Gastrocnemius medialis (tissue), 4 donors: ENCODE measurements at regions not wholly inside any gene's neighbourhood (a gene's known extent, or its start where the extent isn't known, plus 50 kb on each side); places are given as distances from the start of the nearest gene placed in this dataset.

Source experiments
- POLR2A ChIP-seq, 2 donors: fragments of 450-650 bp; IDR thresholded peaks; one replicate each; pipeline ENCODE4 v1.6.1; 2017; ENCODE audit warnings: antibody characterized with exemption in 2 of 2, mild to moderate bottlenecking in 2 of 2, moderate library complexity in 2 of 2
- TF ChIP-seq, protein P1 (sequence below), 5 experiments: fragments of 450-650 bp in 3 of 5; fragments of 200-600 bp in 2 of 5; sonication (generic) in 2 of 5; IDR thresholded peaks in 4 of 5; conservative IDR thresholded peaks in 1 of 5; 1 replicate in 4 of 5; 2 replicates in 1 of 5; pipeline ENCODE4 v1.5.1; 2016 to 2019; ENCODE audit warnings: antibody characterized with exemption in 5 of 5, mild to moderate bottlenecking in 3 of 5, moderate library complexity in 3 of 5

DNA sequence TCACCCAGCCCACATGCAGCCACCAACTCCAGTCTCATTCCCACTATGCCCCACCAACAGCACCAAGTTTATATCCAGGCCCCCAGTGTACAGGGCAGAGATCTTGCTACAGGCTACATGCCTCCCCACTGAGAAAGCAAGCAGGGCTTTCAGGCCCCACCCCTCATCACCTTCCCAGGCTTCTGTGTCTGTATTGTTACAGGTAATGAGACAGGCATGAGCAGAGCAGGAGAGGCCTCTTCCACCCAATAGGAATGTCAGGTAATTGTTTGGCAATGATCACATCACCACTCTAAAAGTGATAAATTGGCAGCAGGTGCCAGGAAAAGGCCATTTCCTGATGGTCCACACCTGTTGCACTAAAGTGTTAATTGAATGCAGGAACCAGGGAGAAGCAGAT, 102.5 kb downstream of the ZNF518B start:
- TF ChIP-seq, protein P1, sequence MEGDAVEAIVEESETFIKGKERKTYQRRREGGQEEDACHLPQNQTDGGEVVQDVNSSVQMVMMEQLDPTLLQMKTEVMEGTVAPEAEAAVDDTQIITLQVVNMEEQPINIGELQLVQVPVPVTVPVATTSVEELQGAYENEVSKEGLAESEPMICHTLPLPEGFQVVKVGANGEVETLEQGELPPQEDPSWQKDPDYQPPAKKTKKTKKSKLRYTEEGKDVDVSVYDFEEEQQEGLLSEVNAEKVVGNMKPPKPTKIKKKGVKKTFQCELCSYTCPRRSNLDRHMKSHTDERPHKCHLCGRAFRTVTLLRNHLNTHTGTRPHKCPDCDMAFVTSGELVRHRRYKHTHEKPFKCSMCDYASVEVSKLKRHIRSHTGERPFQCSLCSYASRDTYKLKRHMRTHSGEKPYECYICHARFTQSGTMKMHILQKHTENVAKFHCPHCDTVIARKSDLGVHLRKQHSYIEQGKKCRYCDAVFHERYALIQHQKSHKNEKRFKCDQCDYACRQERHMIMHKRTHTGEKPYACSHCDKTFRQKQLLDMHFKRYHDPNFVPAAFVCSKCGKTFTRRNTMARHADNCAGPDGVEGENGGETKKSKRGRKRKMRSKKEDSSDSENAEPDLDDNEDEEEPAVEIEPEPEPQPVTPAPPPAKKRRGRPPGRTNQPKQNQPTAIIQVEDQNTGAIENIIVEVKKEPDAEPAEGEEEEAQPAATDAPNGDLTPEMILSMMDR (IDR thresholded peaks at IDR 0.05 in 4 of 5, conservative IDR thresholded peaks at IDR 0.05 in 1 of 5): no peak
- no peak for TF ChIP-seq POLR2A (IDR thresholded peaks at IDR 0.05)
